A673 (cell line): ENCODE measurements at regions not wholly inside any gene's neighbourhood (a gene's known extent, or its start where the extent isn't known, plus 50 kb on each side); places are given as distances from the start of the nearest gene placed in this dataset.

Source experiments
- CTCF ChIP-seq: fragments of 300-800, 200-600 bp; sonication (generic); conservative IDR thresholded peaks from 2 replicates; pipeline ENCODE4 v1.5.1; 2017; ENCODE audit warnings: low read depth, mild to moderate bottlenecking, antibody characterized with exemption, low read length, moderate library complexity, mixed read lengths
- EZH2 ChIP-seq: fragments of 200-600 bp; sonication (generic); IDR thresholded peaks from 2 replicates; pipeline ENCODE4 v1.6.1; 2017; ENCODE audit warnings: borderline replicate concordance, low read depth, mild to moderate bottlenecking, mixed read lengths, antibody characterized with exemption, low read length; ENCODE audit not compliant: poor library complexity, severe bottlenecking

- TF ChIP-seq CTCF = no peak
- no peak for TF ChIP-seq EZH2
These were observed 284.0 kb upstream of the GADL1 start for GRCh38 chr3:31178467-31178866.
